ENCODE measurements at regions not wholly inside any gene's neighbourhood (a gene's known extent, or its start where the extent isn't known, plus 50 kb on each side); places are given as distances from the start of the nearest gene placed in this dataset.

DNA sequence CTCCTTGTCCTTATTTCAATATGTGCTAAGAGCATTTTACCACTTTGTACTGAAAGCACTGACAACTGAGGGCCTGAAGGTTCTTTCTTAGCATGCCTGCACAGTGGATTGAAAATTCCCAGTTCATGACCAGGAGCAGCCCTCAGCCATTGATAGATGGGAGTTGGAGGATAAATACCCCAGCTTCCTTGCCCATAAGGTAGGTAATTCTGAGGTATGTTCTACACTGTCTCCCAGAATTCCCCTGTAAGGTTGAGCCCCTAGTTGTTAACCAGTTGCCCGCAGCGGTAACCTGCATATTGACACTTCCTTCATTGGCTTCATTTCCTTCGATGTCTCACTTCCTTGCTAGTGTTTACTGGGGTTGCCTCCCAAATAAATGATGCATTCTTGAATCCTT lies 162.0 kb downstream of the CDC5L start:
- Histone ChIP-seq H2AFZ (ENCODE audit: control insufficient read depth, low read length) (no peak overlapping the region), H3K4me2 (ENCODE audit: control insufficient read depth, extremely low read depth, insufficient read depth, low read depth, low read length) (no peak overlapping the region), H3K27me3 (ENCODE audit: control insufficient read depth, extremely low read depth, insufficient read depth, low read length) (no peaks in the 10 kb centered on the region), H3K27ac (ENCODE audit: control insufficient read depth, insufficient read depth, low read length) (no peak overlapping the region), H3K36me3 (ENCODE audit: control insufficient read depth in 2 of 2, extremely low read depth in 1 of 2, insufficient read depth in 2 of 2, low read length in 2 of 2) (no peaks in the 10 kb centered on the region), H3K79me2 (ENCODE audit: control insufficient read depth, insufficient read depth, low read length) (no peaks in the 10 kb centered on the region), H4K20me1 (ENCODE audit: control insufficient read depth, extremely low read depth, insufficient read depth, low read length) (no peaks in the 10 kb centered on the region), H3K4me1 (ENCODE audit: control insufficient read depth, extremely low read depth, insufficient read depth, low read length) (no peaks in the 10 kb centered on the region), H3K9ac (ENCODE audit: control insufficient read depth, extremely low read depth, insufficient read depth, low read length) (no peak overlapping the region), H3K4me3 (ENCODE audit: control insufficient read depth in 2 of 3, extremely low read depth in 1 of 3, insufficient read depth in 2 of 3, low read depth in 1 of 3, low read length in 3 of 3) (no peak overlapping the region), H3K9me3 (ENCODE audit: control insufficient read depth, low read depth, low read length) (no peaks in the 10 kb centered on the region), H3K9me1 (ENCODE audit: control insufficient read depth, extremely low read depth, insufficient read depth, low read length) (no peaks in the 10 kb centered on the region)
- DNase-seq (ENCODE audit: low read depth, low spot score) (no peak), FAIRE-seq (no peak)
- dilution Hi-C loops (cut with MboI; ENCODE audit: extremely low pct_ligation_motif_present, low sequenced_read_pairs) = no loop called here
- TF ChIP-seq EZH2 (IDR thresholded peaks at IDR 0.05; ENCODE audit: low read length) = no peak
- TF ChIP-seq, protein P1, sequence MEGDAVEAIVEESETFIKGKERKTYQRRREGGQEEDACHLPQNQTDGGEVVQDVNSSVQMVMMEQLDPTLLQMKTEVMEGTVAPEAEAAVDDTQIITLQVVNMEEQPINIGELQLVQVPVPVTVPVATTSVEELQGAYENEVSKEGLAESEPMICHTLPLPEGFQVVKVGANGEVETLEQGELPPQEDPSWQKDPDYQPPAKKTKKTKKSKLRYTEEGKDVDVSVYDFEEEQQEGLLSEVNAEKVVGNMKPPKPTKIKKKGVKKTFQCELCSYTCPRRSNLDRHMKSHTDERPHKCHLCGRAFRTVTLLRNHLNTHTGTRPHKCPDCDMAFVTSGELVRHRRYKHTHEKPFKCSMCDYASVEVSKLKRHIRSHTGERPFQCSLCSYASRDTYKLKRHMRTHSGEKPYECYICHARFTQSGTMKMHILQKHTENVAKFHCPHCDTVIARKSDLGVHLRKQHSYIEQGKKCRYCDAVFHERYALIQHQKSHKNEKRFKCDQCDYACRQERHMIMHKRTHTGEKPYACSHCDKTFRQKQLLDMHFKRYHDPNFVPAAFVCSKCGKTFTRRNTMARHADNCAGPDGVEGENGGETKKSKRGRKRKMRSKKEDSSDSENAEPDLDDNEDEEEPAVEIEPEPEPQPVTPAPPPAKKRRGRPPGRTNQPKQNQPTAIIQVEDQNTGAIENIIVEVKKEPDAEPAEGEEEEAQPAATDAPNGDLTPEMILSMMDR (optimal IDR thresholded peaks at IDR 0.05 in 1 of 3, IDR thresholded peaks at IDR 0.05 in 1 of 3, conservative IDR thresholded peaks at IDR 0.05 in 1 of 3; ENCODE audit: extremely low read depth in 1 of 3, insufficient read depth in 2 of 3, low read length in 3 of 3) = no peak

- DNase-seq (ENCODE audit: low read depth, low spot score) (no peak), FAIRE-seq (no peak)
- TF ChIP-seq EZH2 (IDR thresholded peaks at IDR 0.05; ENCODE audit: low read length) = no peak
- TF ChIP-seq, protein P1 (optimal IDR thresholded peaks at IDR 0.05 in 1 of 3, IDR thresholded peaks at IDR 0.05 in 1 of 3, conservative IDR thresholded peaks at IDR 0.05 in 1 of 3; ENCODE audit: extremely low read depth in 1 of 3, insufficient read depth in 2 of 3, low read length in 3 of 3) = no peak
Observed at GRCh38 chr6:44554194-44554593, 166.7 kb downstream of the CDC5L start.

More at GRCh38 chr6:44554194-44554593, 166.7 kb downstream of the CDC5L start:
- Histone ChIP-seq H3K9ac (ENCODE audit: control insufficient read depth, extremely low read depth, insufficient read depth, low read length) (no peak overlapping the region), H3K4me3 (ENCODE audit: control insufficient read depth in 2 of 3, extremely low read depth in 1 of 3, insufficient read depth in 2 of 3, low read depth in 1 of 3, low read length in 3 of 3) (no peak overlapping the region), H3K27me3 (ENCODE audit: control insufficient read depth, extremely low read depth, insufficient read depth, low read length) (peaks cover 10% of the 10 kb centered on the region), H3K9me3 (ENCODE audit: control insufficient read depth, low read depth, low read length) (no peaks in the 10 kb centered on the region), H3K4me1 (ENCODE audit: control insufficient read depth, extremely low read depth, insufficient read depth, low read length) (no peaks in the 10 kb centered on the region), H3K9me1 (ENCODE audit: control insufficient read depth, extremely low read depth, insufficient read depth, low read length) (no peaks in the 10 kb centered on the region), H4K20me1 (ENCODE audit: control insufficient read depth, extremely low read depth, insufficient read depth, low read length) (no peaks in the 10 kb centered on the region), H3K4me2 (ENCODE audit: control insufficient read depth, extremely low read depth, insufficient read depth, low read depth, low read length) (no peak overlapping the region), H3K27ac (ENCODE audit: control insufficient read depth, insufficient read depth, low read length) (no peak overlapping the region), H3K79me2 (ENCODE audit: control insufficient read depth, insufficient read depth, low read length) (no peaks in the 10 kb centered on the region), H3K36me3 (ENCODE audit: control insufficient read depth in 2 of 2, extremely low read depth in 1 of 2, insufficient read depth in 2 of 2, low read length in 2 of 2) (no peaks in the 10 kb centered on the region), H2AFZ (ENCODE audit: control insufficient read depth, low read length) (no peak overlapping the region)
- dilution Hi-C loops (cut with MboI; ENCODE audit: extremely low pct_ligation_motif_present, low sequenced_read_pairs) = no loop called here
